NCI-H187 treated with DMSO at 0.1 percent for 48 hours (cell line): ENCODE measurements at regions not wholly inside any gene's neighbourhood (a gene's known extent, or its start where the extent isn't known, plus 50 kb on each side); places are given as distances from the start of the nearest gene placed in this dataset.
"Not testable (repeated sequence)": the region's sequence is repeated elsewhere in the genome, so short reads cannot be mapped to it uniquely, and the experiment has no call there.

ENCODE experiments used
- DNase-seq: peaks from one replicate; lab custom pipeline; 2025; lab: John Stamatoyannopoulos, UW

DNA sequence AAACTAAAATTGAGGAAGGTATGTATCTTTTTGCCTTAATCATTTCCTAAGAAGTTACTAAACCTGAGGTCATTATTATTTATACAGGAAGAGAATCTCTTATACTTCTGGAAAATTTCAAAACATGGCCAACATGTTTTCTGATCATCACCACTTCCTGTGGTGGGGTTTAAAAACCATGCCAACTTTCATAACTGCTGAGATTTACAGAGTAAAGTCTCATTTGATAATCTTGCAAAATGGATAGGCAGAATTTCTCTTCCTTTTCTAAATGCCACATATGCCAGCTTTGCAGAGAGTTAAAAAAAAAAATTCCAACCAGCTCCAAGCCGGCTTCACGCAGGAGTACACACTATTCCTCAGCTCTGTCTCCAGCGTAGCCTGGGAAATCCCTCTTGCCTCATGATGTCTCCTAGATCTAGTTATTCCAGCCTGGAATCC lies 124.3 kb upstream of the SPRED1 start:
- DNase-seq = no peak

DNA sequence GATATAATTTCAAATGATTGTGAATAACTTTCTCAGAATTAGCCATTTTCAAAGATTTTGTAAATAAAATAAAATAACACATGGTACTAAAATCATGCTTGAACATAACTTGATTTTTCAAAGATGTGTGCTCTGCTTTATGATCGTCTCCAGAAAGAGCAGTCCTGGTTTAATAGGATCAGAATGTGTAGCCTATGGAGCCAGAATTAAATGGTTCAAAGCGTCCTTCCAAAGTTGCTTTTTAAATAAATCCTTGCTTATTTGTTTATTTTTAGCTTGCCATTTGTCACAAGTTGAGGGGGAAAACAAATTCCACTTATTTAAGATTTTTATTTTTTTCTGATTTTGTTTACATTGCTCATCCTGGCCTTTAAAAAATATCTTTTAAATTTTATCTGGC lies 123.7 kb upstream of the SPRED1 start:
- DNase-seq = no peak

DNA sequence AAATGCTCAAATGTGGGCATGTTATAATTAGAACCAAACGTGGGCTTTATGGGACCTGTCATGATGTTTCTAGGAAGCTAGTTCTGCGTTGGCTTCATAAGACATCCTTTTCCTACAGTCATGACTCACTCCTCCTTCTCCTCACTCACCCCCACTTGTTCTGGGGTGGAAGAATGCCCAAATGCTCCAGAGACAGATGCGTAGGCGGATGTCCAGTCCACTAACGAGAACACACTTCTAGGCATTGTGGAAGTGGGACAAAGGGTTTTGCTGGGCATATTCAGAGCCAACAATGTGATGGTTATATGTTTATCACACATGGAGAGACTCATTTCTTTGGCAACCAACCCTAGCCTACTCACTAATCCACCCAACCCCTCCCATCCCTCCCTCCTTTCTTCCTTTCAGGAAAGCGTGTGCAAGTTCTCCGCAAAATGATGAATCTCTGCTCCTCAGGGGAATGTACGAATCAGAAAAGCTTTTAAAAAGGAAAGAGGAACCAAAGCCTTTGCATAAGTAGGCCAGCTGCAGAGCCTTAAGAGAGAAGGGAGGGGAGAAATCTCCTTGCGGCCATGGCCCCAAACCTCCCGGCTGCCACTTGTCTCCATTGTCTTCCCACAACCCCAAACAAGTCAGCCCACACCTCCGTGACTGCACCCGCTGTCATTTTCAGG lies 123.0 kb upstream of the SPRED1 start:
- DNase-seq = no peak

DNA sequence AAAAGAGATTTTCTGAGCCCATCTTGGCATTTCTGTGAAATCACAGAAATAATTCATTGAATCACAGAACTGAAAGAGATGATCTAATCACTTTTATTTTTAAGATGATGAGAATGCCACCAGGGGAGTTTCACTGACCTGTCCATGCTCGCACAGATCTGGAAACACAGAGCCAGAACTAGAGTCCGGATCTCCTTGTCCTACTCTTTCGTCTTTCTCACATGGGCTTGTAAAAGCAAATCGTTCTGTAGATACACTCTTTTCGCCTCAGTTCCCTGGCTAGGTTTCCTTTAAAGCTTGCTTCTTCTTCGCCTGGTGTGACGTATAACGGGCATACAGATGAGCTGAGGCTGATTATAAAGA lies 122.5 kb upstream of the SPRED1 start:
- DNase-seq = no peak

DNA sequence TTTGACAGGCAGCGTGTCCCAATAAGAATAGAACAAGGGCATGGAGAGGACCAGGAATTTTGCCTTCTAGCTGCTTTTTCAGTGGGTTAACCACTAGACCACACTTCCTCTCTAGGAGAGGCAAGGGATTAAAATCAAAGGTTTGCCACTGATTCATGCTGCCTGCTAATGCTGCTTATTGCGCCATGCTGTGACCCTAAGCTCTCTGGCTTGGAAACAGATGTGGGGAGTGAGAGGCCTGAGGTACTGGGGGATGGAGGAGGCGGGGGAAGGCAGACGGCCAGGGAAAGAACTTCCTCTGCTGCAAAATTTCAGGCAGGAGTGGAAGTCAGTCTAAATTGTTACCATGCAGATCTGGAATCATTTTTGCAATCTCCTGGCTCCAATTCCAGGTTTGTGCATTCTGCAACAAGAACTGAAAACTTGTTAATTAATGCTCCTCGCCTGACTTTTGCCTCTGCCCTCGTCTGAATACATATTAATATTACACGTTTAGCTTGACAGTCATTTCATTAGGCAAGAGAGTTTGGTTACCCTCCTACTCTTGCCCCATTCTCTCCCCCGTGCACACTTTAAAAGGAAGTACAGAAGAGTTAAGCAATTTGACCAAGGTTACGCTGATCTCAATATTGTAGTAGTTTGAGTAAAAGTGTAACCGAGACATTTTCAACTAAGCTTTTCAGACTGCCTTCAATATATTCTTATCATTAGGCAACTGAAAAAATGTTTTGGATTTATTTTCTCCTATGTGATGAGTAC lies 121.7 kb upstream of the SPRED1 start:
- DNase-seq = no peak

DNA sequence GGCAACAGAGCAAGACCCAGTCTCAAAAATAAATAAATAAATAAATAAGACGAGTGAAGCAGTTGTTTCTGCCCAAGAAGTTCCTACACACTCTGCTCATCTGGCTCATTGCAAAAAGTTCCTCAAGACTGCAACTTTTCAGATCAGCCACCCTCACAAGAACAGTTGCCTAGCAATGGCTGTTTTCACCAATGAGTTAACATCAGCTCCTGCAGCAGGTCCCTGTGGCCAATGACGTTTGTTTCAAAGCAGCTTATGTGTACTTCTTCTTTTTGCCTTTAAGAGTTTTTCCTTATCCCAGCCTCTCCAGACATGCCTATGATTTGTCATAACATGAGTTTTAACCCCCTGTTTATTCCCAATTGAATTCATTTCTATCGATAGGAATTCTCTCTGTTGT lies 118.4 kb upstream of the SPRED1 start:
- no peak for DNase-seq

DNA sequence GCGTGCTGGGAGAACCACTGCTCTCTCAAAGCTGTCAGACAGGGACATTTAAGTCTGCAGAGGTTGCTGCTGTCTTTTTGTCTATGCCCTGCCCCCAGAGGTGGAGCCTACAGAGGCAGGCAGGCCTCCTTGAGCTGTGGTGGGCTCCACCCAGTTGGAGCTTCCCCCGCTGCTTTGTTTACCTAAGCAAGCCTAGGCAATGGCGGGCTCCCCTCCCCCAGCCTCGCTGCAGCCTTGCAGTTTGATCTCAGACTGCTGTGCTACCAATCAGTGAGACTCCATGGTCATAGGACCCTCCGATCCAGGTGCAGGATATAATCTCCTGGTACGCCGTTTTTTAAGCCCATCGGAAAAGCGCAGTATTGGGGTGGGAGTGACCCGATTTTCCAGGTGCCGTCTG lies 110.4 kb upstream of the SPRED1 start:
- DNase-seq = not testable (repeated sequence)

DNA sequence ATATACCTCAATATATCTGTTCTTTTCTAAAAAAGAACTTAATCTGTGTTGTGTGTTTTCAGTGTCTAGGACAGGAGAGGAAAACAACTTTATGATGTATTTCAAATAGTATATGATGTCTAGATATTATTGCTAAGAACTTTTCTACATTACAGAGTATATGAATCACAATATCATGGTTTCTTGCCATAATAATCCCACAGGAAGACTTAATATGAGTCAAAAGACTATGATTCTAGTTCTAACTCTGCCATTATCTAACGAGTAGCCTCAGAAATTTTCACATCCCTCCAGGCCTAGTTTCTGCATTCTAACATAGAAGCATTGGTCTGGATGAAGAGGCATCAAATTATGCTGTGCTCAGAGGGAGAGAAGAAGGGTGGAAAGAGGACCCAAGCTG lies 107.7 kb upstream of the SPRED1 start:
- DNase-seq = no peak

DNA sequence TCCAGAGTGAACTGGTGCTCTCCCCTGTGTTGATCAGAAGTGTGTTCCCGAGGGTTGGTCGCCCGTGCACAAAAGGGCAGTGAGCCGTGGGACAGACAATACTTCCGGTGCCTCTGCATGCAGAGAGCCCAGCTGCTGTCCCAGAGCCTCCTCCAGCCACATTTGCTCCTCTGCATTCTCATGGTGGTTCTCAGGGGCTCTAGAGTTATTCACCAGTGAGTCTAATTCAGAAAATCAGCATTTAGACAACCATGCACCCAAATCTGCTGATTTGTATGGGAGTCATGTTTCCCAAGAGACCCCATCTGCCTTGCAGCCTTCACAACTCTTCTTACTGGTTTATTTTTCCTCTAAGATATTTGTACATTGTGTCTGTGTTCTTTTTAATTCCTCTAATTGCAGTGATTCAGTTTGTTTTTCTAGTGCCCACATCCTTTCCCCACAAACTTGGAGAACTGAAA lies 107.0 kb upstream of the SPRED1 start:
- DNase-seq = no peak

DNA sequence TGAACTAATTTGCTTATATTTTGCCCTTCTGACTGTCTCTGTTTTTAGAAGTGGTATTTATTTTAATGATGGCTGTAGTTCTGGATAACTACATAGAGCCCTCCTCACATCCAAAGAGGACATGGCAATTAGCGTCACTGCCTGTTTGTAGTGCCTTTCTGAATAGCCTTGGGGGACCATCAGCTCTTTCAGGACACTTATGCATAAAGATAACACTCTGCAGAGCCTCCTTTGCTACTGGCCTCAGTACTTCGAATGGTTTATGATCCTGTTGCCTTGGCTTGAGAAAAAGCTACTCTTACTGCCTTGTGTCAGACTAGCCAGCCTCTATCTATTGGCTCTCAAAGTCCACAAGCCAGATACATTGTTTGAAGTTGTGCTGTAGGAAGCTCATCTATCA lies 105.4 kb upstream of the SPRED1 start:
- no peak for DNase-seq

DNA sequence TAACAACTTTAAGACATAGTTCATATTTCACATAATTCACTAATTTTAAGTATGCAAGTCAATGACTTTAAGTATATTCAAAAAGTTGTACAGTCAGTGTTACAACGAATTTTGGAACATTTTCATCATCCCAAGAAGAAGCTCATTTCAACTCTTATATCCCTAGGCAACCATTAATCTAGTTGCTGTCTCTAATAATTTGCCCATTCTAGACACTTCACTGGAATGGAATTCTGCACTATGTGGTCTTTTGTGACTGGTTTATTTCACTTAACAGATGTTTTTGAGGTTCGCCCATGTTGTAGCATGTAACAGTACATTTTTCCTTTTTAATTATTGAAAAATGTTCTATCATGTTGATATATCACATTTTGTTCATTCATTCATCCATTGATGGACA lies 104.2 kb upstream of the SPRED1 start:
- DNase-seq = no peak

DNA sequence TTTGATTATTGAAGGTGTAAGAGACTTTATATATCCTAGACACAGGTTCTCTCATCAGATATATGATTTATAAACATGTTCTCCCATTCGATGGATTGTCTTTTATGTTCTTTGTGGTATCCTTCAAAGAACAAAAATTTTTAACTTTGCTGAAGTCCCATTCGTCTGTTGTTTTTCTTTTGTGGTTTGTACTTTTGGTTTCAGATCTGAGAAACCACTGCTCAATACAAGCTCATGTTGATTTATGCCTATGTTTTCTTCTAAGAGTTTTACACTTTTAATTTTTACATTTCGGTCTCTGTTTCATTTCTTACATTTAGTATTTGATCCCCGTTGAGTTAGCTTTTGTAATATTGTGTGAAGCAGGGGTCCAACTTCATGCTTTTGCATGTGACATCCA lies 103.3 kb upstream of the SPRED1 start:
- no peak for DNase-seq

DNA sequence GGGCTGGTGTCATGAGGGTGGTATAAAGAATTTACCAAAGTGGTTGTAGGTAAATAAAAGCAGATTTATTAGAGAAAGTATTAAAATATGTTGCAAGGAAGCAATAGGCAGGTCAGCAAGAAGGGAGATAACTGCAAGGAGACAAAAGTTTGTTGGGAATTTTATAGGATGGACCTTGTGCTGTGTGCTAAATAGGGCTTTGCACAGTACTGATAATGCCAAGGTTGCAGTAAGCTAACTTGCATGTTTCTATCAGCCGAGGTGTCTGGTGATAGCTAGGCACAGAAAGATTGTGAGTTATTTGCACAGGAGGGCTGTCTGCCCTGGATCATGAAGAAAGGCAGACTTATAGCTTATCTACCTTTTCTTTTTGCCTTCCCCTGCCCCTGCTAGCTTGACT lies 102.5 kb upstream of the SPRED1 start:
- no peak for DNase-seq

DNA sequence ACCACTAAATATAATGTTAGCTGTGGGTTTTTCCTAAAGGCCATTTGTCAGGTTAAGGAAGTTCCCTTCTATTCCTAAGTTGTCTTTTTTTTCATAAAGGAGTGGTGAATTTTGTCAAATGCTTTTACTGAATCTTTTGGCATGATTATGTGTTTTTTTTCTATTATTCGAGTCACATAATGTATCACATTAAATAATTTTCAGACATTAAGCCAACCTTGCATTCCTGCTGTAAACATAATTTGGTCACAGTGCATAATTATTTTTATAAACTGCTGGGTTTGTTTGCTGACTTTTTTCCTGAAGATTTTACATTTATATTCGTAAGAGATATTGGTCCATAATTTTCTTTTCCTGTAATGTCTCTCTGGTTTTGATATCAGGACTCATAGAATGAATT lies 101.8 kb upstream of the SPRED1 start:
- no peak for DNase-seq

DNA sequence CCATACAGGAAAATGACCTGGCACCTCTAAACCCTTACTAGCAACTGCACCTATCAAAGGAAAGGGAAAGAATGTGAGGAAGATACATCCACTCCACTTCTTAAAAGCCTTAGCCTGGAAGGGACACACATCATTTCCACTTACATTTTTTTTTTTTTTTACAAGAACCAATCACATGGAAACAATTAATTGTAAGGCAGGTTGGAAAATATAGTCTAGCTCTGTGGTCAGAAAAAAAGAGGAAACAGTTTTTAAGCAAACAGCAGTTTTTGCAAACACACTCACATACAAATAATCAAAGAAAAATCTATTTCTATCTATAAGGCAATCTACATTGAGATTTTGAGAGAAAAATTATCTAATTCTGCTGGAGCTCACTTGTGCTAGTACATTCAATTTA lies 98.9 kb upstream of the SPRED1 start:
- no peak for DNase-seq

DNA sequence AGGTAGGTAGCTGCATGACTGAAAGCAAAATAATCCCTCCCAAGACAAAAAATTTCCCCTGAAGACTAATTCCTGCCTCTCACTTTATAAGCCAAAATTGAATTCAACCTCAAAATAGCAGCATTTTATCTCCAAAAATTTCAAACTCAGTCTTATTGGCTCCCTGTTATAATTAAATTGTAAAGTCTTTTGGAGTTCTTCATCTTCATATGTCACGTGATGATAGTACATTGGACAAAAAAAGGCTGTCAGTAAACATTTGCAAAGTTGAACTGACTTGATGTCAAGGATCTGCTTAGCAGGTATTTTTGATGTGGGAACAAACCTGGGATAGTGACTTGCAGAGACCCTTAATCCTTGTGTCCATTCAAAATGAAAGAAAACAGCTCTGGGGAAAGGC lies 98.4 kb upstream of the SPRED1 start:
- DNase-seq = no peak

DNA sequence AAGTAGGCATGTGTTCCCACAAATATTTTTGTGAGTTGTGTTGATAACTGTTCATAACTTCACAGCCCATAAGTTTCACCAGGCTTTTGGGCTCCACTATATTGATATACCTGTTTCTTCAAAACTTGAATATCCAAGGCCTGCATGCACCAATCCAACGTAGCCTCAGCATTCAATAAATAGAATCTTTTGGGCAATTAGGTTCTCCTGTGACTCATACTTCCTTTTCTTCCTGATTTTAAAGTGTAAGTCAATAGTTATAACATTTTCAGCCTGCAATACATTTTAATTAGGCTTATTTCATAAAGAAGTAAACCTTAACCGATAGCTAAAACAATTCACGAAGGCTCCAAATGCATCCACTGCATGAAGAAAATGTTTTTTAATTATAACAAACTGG lies 97.8 kb upstream of the SPRED1 start:
- no peak for DNase-seq

DNA sequence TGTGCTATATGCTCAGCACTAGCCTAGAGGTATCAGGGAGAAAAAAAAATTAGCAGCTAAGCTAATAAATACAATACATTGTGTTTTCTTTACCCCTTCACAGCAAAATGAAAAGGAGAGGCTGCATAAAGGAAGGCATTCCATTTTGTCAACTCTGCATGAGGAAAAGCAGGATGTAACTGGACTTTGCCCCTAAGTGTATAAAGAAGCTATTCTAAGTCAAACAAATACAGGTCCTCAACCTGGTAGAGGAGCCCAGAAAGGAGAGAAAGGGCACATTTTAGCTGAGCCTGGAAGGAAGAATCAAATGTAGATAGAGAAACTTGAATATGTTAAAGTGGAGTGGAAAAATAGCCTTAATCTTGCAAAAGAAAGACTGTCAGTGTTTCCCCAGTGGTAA lies 89.0 kb upstream of the SPRED1 start:
- DNase-seq = no peak

DNA sequence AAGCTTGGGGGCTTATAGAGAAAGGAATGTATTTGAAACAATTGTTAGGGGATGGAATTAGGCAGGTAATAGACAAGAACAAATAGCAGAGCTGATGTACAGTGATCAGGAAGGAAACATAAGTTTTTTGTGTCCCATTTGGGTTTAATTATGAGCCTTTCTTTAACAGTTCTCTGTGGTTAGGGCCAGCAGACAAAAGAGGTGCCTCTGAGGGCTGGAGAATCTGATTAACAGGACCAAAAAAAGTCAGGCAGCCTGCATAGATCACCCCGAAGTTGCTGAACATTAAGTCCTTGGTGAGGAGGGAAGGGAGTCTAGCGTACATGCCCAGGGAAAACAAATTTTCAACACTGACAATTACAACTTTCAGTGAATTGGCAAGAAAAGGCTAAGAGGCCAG lies 88.6 kb upstream of the SPRED1 start:
- DNase-seq = no peak

DNA sequence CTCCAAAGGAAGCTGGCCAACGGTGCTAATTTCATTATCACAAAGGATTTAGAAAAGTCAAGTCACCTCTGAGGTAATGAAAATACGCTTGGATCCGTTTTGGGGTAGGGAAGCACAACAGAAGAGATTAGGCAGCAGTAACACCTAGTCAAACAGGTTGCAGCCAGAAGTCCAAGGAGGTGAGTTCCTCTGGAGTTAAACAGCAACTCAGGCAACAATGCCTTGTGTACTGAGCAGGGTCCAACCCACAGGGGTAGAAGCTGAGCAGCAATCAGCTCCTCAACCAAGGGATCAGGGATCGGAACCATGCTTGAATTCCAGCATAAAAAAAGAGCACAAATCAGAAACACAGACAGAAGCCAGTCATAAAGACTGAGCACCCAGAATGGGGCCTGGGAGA lies 88.1 kb upstream of the SPRED1 start:
- no peak for DNase-seq

DNA sequence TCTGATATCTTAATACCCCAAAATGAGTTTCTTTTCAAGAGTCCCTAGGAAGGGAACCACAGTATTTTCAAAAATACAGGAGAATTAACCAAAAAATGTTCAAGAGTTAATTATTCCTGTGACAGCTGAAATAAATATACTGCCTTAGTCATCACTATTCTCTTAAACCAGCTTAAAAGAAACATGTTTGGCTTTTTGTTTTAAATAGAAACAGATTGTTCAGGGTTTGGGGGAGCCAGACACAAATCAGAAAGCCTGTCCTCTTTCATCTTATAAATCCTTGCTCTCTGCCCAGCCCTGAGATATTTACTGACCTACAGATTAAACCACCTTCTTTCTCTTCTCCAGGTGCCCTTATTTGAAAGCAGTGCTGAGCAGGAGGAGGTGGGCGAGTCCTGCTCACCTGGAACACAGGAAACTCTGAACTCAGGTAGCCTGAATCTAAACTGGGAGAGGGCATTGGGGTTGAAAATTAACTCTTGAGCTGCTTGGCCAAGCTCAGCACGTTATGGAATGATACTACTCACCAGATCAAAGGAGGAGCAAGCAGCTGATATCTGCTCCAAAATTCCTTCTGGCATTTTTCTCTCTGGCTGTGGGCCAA lies 84.1 kb upstream of the SPRED1 start:
- no peak for DNase-seq

DNA sequence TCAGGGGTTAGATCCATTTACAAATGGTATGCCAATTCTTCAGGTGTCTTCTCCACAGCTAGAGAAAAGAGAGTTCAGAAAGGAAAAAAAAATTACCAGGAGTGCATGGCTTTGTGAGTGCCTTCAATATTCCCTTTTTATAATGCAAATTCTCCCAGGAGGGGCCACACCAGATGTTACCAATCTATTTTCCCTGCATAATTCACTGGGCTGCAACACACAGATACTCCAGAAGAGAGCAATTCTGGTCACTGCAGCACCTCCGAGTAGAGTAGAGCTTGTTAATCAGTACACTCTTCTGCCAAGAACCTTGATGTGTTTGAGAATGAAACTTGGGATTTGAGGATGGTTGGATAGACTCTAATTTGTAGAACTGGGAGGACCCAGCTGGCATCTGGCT lies 80.7 kb upstream of the SPRED1 start:
- no peak for DNase-seq

DNA sequence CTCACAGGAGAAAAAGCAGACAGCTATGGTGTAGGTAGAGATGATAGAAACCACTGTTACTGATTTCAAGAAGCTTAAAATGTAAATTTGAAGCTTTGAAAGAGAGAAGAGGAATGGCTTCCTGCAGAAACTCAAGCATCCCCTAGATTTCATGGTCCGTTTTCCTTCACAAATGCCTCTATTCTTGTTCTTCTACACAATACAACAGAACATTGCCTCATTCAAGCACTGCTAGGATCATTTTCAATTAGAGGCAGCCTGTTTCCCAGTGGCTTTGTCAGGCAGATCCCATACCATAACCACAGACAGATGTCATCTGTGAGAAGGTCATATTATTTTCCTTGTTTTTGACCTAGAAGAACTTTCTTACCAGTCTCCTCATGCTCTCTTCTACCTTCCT lies 77.9 kb upstream of the SPRED1 start:
- no peak for DNase-seq

DNA sequence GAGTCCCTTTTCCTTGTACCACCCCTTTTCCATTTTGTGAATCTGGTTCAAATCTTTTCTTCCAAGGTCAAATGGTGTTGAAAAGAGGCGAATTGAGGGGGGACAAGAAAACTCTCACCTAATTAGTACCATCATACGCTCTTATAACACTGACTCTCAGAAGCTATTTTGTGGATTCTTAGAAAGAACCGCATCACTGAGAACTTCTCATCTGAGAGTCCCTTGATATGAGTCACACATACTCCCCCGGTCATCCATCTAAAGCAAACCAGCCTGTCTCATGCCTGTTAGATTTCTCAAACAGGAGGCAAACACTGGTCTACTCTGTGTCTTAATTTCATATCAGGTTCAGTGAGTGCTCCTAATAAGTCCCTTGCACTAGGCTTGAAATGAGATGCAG lies 76.5 kb upstream of the SPRED1 start:
- no peak for DNase-seq
